ENCODE measurements at regions not wholly inside any gene's neighbourhood (a gene's known extent, or its start where the extent isn't known, plus 50 kb on each side); places are given as distances from the start of the nearest gene placed in this dataset.
"Not testable (repeated sequence)": the region's sequence is repeated elsewhere in the genome, so short reads cannot be mapped to it uniquely, and the experiment has no call there.

DNA sequence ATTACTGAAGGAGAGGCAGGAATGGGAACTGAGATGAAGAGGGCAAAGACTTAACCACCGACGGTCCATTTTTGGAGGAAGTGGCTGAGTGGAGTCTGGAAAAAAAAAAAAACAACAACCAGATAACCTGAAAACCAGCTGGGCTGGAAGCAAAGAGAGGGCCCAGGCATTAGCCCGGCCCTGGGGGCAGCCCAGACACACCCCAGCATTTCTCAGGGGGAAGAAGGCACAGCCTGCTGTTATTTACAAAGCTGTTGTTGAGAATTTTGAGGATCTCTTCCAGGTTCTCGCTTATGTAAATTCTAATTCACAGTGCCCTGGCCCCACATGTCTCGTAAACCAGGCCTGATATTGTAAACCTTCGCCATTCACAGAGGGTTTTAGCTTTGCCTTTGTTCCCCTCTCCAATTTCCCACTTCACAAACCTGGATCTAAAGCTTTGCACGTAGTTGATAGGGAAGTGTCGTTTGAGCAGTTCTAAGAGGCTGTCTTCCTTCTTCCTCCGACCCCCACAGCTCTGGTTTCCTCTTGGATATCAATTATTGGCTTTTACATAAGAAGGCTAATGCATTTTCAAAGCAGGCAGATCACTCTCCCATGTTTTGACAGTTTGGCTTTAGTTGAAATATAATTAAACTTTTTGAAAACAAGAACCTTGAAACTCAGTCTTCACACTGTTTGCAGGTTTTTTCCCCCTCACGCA is 161.8 kb upstream of the IRF2BP2 start:
- H3K4me3 Mint-ChIP-seq = peak overlapping the region; percentile 80
- no peaks in the 10 kb centered on the region for H3K27me3 Mint-ChIP-seq (ENCODE audit: insufficient read depth)
- peaks cover 16% of the 10 kb centered on the region for H3K36me3 Mint-ChIP-seq (ENCODE audit: low read depth)
- H3K9me3 Mint-ChIP-seq = peaks cover 4% of the 10 kb centered on the region
- peak overlapping the region; percentile 100 for H3K27ac Mint-ChIP-seq
- H3K4me1 Mint-ChIP-seq (ENCODE audit: low read depth) = peaks cover 64% of the 10 kb centered on the region
- intact Hi-C loops (cut with micrococcal nuclease) = loop anchor here (1.0 to 2.0 kb wide), 12 partner anchors 12 to 312 kb away; no protein-coding TSS in a partner anchor
- no peak for DNase-seq (ENCODE audit: low spot score)

DNA sequence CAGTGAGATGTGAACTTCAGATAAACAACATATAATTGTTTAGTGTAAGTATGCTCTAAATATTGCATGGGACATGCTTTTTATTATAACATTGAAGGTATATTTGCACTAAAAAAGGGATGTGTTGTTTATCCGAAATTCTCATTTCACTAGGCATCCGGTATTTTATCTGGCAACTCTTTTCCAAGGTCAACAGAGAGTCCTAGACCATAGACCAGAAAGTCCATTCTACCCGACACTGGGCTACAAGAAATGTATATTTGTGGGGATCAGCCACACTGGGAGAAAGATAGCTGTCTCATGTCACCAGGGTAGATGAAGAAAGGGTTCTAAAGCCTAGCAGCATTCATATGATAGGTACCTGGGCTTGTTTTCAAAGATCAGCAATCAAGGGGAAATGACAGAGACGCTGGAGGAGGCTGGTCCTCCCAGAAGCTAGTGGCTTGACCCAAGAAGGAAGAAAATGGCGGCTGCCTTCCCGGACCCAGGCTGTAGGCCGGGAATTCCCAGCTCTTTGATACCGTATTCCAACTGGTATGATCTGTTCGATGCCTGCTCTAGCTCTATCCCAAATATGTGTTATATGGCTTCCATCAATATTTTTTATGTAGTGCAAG is 161.1 kb upstream of the IRF2BP2 start:
- no peak for DNase-seq (ENCODE audit: low spot score)
- Mint-ChIP-seq H3K4me1 (ENCODE audit: low read depth) (peaks cover 66% of the 10 kb centered on the region), H3K9me3 (peaks cover 4% of the 10 kb centered on the region), H3K27me3 (ENCODE audit: insufficient read depth) (no peaks in the 10 kb centered on the region), H3K36me3 (ENCODE audit: low read depth) (peaks cover 16% of the 10 kb centered on the region), H3K4me3 (peak overlapping the region; percentile 57), H3K27ac (peak overlapping the region; percentile 100)
- intact Hi-C loops (cut with micrococcal nuclease) = no loop called here

DNA sequence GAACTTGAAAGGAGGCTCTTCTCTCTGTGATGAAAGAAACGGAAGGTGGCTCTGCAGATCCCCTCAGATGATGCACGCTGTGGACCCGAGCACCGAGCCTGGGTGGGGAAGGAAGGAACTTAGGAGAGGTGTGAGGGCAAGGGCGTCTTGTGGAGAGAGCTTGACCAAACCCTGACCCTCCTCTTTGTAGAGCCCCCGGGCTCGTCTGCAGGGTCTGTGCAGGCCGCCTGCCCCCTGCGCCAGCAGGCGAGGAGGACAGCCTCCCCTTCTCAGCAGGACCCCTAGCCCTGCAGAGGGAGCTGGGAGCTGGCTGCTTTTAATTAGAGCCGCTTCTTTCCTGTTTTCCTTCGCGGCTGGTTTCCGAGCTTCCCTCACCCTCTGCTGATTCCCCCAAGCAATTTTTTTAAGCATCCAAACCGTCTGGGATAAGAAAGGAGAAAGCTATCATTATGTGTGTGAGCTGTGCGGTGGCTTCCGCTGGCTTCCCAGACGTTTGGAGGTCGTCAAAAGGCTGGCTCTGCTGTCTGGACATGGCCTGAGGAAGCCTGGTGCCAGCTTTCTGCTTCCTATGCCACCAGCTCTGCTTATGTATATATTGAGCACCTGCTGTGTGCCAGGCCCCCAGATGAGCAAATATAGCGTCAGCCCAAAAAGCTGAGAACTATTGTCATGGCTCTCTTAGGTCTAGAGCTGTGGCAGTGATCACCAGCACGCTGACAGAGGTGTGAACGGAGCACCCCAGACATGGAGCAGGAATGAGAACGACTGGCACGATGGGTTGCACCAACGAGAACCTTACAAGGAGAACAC is 160.2 kb upstream of the IRF2BP2 start:
- Mint-ChIP-seq H3K27ac (peak overlapping the region; percentile 83), H3K4me1 (ENCODE audit: low read depth) (peaks cover 72% of the 10 kb centered on the region), H3K36me3 (ENCODE audit: low read depth) (peaks cover 15% of the 10 kb centered on the region)

DNA sequence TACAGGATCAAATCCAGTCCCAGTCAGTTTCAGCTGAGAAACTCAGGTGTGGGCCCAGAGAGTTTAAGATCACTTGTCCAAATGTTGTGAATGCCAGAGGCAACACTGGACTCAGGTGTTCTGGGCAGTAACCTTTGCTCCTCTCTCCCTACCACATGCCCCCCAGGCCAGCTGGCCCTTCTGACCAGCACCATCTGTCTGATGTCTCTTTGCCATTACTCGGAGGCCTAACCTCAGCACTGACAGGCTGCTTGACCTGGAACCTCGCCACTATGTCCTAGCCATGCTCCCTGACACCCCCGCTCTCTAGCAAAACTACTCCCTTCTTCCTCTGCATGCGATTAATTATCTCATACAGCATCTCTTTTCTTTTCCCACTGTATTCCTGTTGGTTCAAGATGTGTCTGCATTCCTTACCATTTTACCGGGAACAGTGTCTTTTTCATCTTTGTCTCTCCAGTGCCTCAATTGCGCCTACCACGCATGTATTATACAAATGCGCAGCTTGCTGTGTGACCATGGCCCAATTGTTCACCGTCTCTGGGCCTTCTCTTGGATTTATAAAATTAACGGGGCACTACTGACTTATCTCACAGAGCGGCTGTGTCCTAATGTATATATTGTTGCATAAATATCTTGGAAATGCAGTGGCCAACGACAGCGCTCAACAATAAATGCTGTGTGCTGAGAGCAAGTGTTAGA is 159.5 kb upstream of the IRF2BP2 start:
- H3K27ac Mint-ChIP-seq = peak overlapping the region; percentile 83
- H3K4me3 Mint-ChIP-seq = peak overlapping the region; percentile 41
- no peak for DNase-seq (ENCODE audit: low spot score)
- no peaks in the 10 kb centered on the region for H3K27me3 Mint-ChIP-seq (ENCODE audit: insufficient read depth)
- H3K9me3 Mint-ChIP-seq = peaks cover 4% of the 10 kb centered on the region
- peaks cover 77% of the 10 kb centered on the region for H3K4me1 Mint-ChIP-seq (ENCODE audit: low read depth)
- H3K36me3 Mint-ChIP-seq (ENCODE audit: low read depth) = peaks cover 13% of the 10 kb centered on the region
- intact Hi-C loops (cut with micrococcal nuclease) = loop anchor here (2.0 kb wide), 1 partner anchor 211 kb away; no protein-coding TSS in a partner anchor

More for the DNA sequence above, 160.2 kb upstream of the IRF2BP2 start:
- Mint-ChIP-seq H3K9me3 (peaks cover 4% of the 10 kb centered on the region), H3K27me3 (ENCODE audit: insufficient read depth) (no peaks in the 10 kb centered on the region), H3K4me3 (no peak overlapping the region)
- no peak for DNase-seq (ENCODE audit: low spot score)
- intact Hi-C loops (cut with micrococcal nuclease) = loop anchor here (2.0 kb wide), 1 partner anchor 211 kb away; no protein-coding TSS in a partner anchor

DNA sequence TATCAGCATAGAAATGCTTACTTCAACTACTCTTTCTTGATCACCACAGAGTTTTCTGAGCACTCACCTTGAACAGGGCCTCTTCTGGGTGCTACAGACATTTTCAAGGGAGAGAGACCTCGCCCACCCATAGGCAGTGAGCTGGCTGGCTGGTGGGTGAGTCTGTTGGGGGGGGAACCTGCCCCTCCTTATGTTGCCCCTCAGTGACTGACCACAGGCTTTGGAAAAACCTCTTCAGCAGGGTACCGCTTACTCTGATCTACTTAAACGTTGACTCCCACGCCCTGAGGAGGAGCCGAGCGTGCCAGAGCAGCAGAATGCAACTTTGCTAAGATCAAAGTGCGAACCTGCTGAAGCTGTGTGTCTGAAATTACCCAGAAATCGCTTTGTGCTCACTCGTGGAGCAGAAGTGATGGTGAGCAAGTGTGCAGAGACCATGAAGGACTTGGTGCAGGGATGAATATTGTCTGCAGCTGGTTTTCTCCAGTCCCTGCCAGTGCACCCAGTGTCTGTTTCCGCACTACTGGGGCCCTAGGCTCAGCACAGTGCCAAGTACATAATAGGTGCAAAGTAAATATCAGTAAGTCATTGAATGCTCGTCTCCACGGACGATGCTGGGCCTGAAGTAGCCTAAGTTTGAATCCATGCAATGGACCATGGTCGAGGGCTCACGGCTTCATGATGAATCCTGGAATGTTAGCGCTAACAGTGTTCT is 158.7 kb upstream of the IRF2BP2 start:
- H3K4me1 Mint-ChIP-seq (ENCODE audit: low read depth) = peaks cover 84% of the 10 kb centered on the region
- DNase-seq (ENCODE audit: low spot score) = peak; percentile 45
- intact Hi-C loops (cut with micrococcal nuclease) = loop anchor here (1.0 to 2.0 kb wide), 7 partner anchors 9 to 247 kb away; no protein-coding TSS in a partner anchor
- peaks cover 4% of the 10 kb centered on the region for H3K9me3 Mint-ChIP-seq
- peak overlapping the region; percentile 69 for H3K4me3 Mint-ChIP-seq
- H3K27me3 Mint-ChIP-seq (ENCODE audit: insufficient read depth) = no peaks in the 10 kb centered on the region
- peaks cover 9% of the 10 kb centered on the region for H3K36me3 Mint-ChIP-seq (ENCODE audit: low read depth)
- H3K27ac Mint-ChIP-seq = peak overlapping the region; percentile 83

DNA sequence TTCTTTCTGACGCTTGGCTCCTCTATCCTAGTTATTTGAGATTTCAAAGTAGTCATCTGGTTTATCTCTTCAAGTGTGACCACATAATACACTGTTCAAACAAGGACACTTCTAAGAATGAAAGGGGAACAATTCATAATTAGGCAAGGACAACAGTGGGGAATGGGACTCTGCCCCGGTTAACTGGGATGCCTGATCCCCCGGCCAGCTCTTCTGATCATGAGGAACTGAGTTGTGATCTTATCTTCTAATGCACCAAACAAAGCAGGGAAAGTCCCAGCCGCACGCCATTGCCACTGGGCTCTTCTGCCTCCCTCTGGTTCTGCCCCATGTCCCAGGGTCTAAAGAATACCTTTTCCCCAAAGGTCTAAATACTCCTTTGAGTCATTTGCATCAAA is 158.2 kb upstream of the IRF2BP2 start:
- no peaks in the 10 kb centered on the region for H3K27me3 Mint-ChIP-seq (ENCODE audit: insufficient read depth)
- H3K4me1 Mint-ChIP-seq (ENCODE audit: low read depth) = peaks cover 89% of the 10 kb centered on the region
- DNase-seq (ENCODE audit: low spot score) = peak; percentile 34
- peak overlapping the region; percentile 69 for H3K4me3 Mint-ChIP-seq
- peaks cover 9% of the 10 kb centered on the region for H3K36me3 Mint-ChIP-seq (ENCODE audit: low read depth)
- H3K27ac Mint-ChIP-seq = peak overlapping the region; percentile 83
- intact Hi-C loops (cut with micrococcal nuclease) = loop anchor here (1.0 to 2.0 kb wide), 7 partner anchors 9 to 247 kb away; no protein-coding TSS in a partner anchor
- H3K9me3 Mint-ChIP-seq = peaks cover 4% of the 10 kb centered on the region

DNA sequence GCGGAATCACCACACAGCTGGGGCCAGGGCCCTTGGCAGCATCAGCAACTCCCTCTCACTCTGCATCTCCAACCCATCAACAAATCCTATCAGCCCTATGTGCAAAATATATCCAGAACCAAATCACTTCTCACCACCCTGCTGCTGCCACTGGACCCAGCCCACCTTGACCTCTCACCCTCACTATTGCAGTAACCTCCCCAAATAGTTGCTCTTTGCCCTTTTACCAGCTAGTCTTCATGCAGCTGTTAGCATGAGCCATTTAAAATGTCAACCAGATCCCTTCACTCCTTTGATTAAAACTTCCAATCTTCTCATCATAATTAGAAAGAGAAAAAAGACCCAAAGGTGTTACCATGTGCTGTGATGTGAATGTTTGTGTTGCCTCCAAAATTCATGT is 155.7 kb upstream of the IRF2BP2 start:
- Mint-ChIP-seq H3K4me1 (ENCODE audit: low read depth) (peaks cover 74% of the 10 kb centered on the region), H3K27ac (peak overlapping the region; percentile 10)

DNA sequence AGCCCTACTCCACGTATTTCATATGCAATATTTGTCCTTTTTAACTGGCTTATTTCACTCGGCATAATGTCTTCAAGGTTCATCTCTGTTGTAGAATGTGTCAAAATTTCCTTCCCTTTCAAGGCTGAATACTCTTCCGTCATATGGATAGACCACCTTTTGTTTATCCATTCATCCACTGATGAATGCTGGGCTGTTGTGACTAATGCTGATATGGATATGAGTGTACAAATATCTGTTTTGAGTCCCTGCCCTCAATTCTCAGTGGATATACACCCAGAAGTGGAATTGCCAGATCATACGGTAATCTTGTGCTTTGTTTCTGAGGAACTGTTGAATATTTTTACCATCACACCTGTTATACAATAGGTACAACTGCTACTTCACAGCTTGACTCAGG is 155.2 kb upstream of the IRF2BP2 start:
- no peak overlapping the region for H3K4me3 Mint-ChIP-seq
- H3K27me3 Mint-ChIP-seq (ENCODE audit: insufficient read depth) = no peaks in the 10 kb centered on the region
- DNase-seq (ENCODE audit: low spot score) = no peak
- no peak overlapping the region for H3K27ac Mint-ChIP-seq
- peaks cover 8% of the 10 kb centered on the region for H3K9me3 Mint-ChIP-seq
- peaks cover 74% of the 10 kb centered on the region for H3K4me1 Mint-ChIP-seq (ENCODE audit: low read depth)
- H3K36me3 Mint-ChIP-seq (ENCODE audit: low read depth) = peaks cover 2% of the 10 kb centered on the region
- intact Hi-C loops (cut with micrococcal nuclease) = no loop called here

More for the DNA sequence above, 155.7 kb upstream of the IRF2BP2 start:
- Mint-ChIP-seq H3K9me3 (peaks cover 8% of the 10 kb centered on the region), H3K27me3 (ENCODE audit: insufficient read depth) (no peaks in the 10 kb centered on the region), H3K4me3 (no peak overlapping the region), H3K36me3 (ENCODE audit: low read depth) (peaks cover 2% of the 10 kb centered on the region)
- intact Hi-C loops (cut with micrococcal nuclease) = no loop called here
- DNase-seq (ENCODE audit: low spot score) = no peak

DNA sequence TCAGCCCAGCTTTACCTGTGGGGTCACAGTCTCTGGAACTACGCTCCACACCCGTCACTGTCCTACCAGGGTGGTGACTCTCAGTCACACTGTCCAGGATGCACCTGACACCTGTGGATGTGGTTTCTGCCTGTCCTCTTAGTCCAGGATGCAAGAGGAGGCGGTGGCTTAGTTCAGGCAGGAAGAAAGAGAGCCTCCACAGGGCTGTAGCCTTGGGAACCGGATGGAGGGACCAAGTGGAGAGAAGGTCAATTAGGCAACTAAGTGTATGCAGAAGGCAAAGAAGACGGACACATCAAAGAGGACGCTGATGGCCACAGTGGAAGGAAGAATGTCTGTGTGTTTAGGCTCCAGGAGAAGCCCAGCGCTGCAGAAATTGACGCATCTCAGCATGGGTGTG is 153.9 kb upstream of the IRF2BP2 start:
- Mint-ChIP-seq H3K36me3 (ENCODE audit: low read depth) (peaks cover 2% of the 10 kb centered on the region), H3K27ac (no peak overlapping the region), H3K9me3 (peaks cover 8% of the 10 kb centered on the region), H3K4me1 (ENCODE audit: low read depth) (peaks cover 74% of the 10 kb centered on the region), H3K4me3 (no peak overlapping the region), H3K27me3 (ENCODE audit: insufficient read depth) (peaks cover 2% of the 10 kb centered on the region)
- intact Hi-C loops (cut with micrococcal nuclease) = no loop called here
- no peak for DNase-seq (ENCODE audit: low spot score)

DNA sequence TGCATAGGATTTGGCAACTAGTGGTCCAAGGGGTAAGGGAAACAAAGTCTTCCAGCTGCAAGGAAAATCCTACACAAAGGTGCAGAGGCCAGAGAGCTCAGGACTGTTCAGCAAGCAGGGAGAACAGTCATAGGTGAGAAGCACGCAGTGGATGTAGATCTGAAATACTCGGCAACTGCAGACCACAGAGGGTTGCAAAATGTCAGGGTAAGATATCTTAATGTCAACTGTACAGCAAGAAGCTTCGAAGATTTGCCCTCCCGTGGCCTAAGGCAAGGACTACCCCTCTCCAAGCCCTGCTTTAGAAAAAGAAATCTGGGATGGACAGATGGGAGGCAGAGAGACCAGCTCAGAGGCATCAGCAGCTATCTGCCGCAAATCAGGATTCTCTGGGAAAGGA is 153.4 kb upstream of the IRF2BP2 start:
- H3K4me3 Mint-ChIP-seq = no peak overlapping the region
- H3K4me1 Mint-ChIP-seq (ENCODE audit: low read depth) = peaks cover 74% of the 10 kb centered on the region
- intact Hi-C loops (cut with micrococcal nuclease) = no loop called here
- H3K27ac Mint-ChIP-seq = no peak overlapping the region
- DNase-seq (ENCODE audit: low spot score) = no peak
- peaks cover 2% of the 10 kb centered on the region for H3K36me3 Mint-ChIP-seq (ENCODE audit: low read depth)
- peaks cover 3% of the 10 kb centered on the region for H3K27me3 Mint-ChIP-seq (ENCODE audit: insufficient read depth)
- H3K9me3 Mint-ChIP-seq = peaks cover 8% of the 10 kb centered on the region

DNA sequence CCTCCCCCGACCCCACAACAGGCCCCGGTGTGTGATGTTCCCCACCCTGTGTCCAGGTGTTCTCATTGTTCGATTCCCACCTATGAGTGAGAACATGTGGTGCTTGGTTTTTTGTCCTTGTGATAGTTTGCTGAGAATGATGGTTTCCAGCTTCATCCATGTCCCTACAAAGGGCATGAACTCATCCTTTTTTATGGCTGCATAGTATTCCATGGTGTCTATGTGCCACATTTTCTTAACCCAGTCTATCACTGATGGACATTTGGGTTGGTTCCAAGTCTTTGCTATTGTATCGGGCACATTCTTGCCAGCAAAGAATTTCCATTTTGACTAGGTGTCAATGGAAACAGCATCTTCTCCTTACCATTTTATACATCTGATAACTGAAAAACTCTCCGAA is 152.1 kb upstream of the IRF2BP2 start:
- intact Hi-C loops (cut with micrococcal nuclease); H3K4me3 Mint-ChIP-seq; H3K27ac Mint-ChIP-seq; DNase-seq (ENCODE audit: low spot score); H3K36me3 Mint-ChIP-seq (ENCODE audit: low read depth); H3K27me3 Mint-ChIP-seq (ENCODE audit: insufficient read depth); H3K9me3 Mint-ChIP-seq: not testable (repeated sequence)
- H3K4me1 Mint-ChIP-seq (ENCODE audit: low read depth) = peaks cover 74% of the 10 kb centered on the region

DNA sequence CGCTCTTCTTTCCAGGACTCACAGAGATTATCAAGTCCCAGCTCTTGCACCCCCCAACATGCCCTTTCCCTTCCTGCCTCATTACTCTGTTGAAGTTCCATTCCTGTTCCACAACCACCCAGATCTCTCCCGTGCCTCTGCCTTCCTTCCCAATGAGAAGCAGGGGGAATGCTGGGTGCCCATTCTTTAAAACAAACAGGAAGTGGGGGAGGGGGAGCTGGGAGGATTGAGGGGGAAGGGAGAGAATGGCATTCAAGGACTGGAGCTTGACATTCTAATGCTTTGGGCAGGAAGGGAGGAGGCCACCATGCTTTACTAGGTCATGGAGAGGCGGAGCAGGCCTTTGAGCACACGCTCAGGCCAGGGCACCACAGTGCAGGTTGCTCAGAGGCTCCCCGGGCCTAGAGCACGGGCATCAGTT is 150.3 kb upstream of the IRF2BP2 start:
- peaks cover 5% of the 10 kb centered on the region for H3K36me3 Mint-ChIP-seq (ENCODE audit: low read depth)
- no peak overlapping the region for H3K4me3 Mint-ChIP-seq
- peak overlapping the region; percentile 6 for H3K27ac Mint-ChIP-seq

More for the DNA sequence above, 150.3 kb upstream of the IRF2BP2 start:
- peaks cover 8% of the 10 kb centered on the region for H3K9me3 Mint-ChIP-seq
- H3K4me1 Mint-ChIP-seq (ENCODE audit: low read depth) = peaks cover 70% of the 10 kb centered on the region
- no peak for DNase-seq (ENCODE audit: low spot score)
- intact Hi-C loops (cut with micrococcal nuclease) = no loop called here
- H3K27me3 Mint-ChIP-seq (ENCODE audit: insufficient read depth) = peaks cover 10% of the 10 kb centered on the region
